Natural killer cell (primary cell): ENCODE measurements at regions not wholly inside any gene's neighbourhood (a gene's known extent, or its start where the extent isn't known, plus 50 kb on each side); places are given as distances from the start of the nearest gene placed in this dataset.

Experiments used
- ATAC-seq, 3 donors: fragments of 150-1000 bp in 2 of 3; fragments of 200-7000 bp in 1 of 3; cut with Tn5 transposase; 1 replicate in 1 of 3; 2 replicates in 2 of 3; pipeline ENCODE4 v1.10.0; 2021; ENCODE audit warnings: mild to moderate bottlenecking in 2 of 3, moderate library complexity in 2 of 3
- DNase-seq, 2 donors: peaks; one replicate each; pipeline versions ENCODE4 v3.0.0 to v3.0.0-alpha.2; 2013 to 2021; ENCODE audit warnings: mixed read lengths in 1 of 2
- H3K27ac ChIP-seq: one replicate; pipeline ENCODE4 v1.5.1; 2013; ENCODE audit warnings: mild to moderate bottlenecking, low read length
- H3K27me3 ChIP-seq: one replicate; pipeline ENCODE4 v1.6.1; 2013; ENCODE audit warnings: low read length; ENCODE audit not compliant: control insufficient read depth, insufficient read depth
- H3K36me3 ChIP-seq: one replicate; pipeline ENCODE4 v1.6.1; 2013; ENCODE audit warnings: low read length; ENCODE audit not compliant: control insufficient read depth, insufficient read depth
- H3K4me1 ChIP-seq: one replicate; pipeline ENCODE4 v1.6.1; 2013; ENCODE audit warnings: low read length; ENCODE audit not compliant: control insufficient read depth, insufficient read depth
- H3K4me3 ChIP-seq: one replicate; pipeline ENCODE4 v1.5.1; 2013; ENCODE audit warnings: low read length
- H3K9me3 ChIP-seq: one replicate; pipeline ENCODE4 v1.6.1; 2013; ENCODE audit warnings: low read length; ENCODE audit not compliant: control insufficient read depth, insufficient read depth
- H3K27ac Mint-ChIP-seq, 2 donors: one replicate each; pipeline ENCODE4 v1.8.0; 2022; ENCODE audit warnings: mild to moderate bottlenecking in 2 of 2, mixed read lengths in 2 of 2, moderate library complexity in 1 of 2
- H3K27me3 Mint-ChIP-seq, 2 donors: one replicate each; pipeline ENCODE4 v1.8.0; 2022; ENCODE audit warnings: low read depth in 2 of 2, mixed read lengths in 2 of 2
- H3K36me3 Mint-ChIP-seq: one replicate; pipeline ENCODE4 v1.8.0; 2022; ENCODE audit warnings: mixed read lengths
- H3K4me1 Mint-ChIP-seq, 2 donors: one replicate each; pipeline ENCODE4 v1.8.0; 2022; ENCODE audit warnings: mixed read lengths in 2 of 2
- H3K4me3 Mint-ChIP-seq: one replicate; pipeline ENCODE4 v1.8.0; 2022; ENCODE audit warnings: mild to moderate bottlenecking, moderate library complexity, mixed read lengths
- H3K9me3 Mint-ChIP-seq, 2 donors: one replicate each; pipeline ENCODE4 v1.8.0; 2022; ENCODE audit warnings: mixed read lengths in 2 of 2
- WGBS: methylation state at CpG from one replicate; pipeline ENCODE4 v1.1.7; 2013; ENCODE audit warnings: missing lambda C conversion rate; ENCODE audit not compliant: insufficient coverage; 5-methylcytosine and 5-hydroxymethylcytosine counted together
- intact Hi-C: fragments of 100-400 bp; cut with micrococcal nuclease; formaldehyde crosslinking; loops from one replicate; pipeline ENCODE4 v1.14.2; 2022
- TF ChIP-seq, protein P1 (sequence below): fragments of 200-600 bp; IDR thresholded peaks from one replicate; pipeline ENCODE4 v1.8.0; 2022; ENCODE audit warnings: antibody characterized with exemption

- TF ChIP-seq, protein P1, sequence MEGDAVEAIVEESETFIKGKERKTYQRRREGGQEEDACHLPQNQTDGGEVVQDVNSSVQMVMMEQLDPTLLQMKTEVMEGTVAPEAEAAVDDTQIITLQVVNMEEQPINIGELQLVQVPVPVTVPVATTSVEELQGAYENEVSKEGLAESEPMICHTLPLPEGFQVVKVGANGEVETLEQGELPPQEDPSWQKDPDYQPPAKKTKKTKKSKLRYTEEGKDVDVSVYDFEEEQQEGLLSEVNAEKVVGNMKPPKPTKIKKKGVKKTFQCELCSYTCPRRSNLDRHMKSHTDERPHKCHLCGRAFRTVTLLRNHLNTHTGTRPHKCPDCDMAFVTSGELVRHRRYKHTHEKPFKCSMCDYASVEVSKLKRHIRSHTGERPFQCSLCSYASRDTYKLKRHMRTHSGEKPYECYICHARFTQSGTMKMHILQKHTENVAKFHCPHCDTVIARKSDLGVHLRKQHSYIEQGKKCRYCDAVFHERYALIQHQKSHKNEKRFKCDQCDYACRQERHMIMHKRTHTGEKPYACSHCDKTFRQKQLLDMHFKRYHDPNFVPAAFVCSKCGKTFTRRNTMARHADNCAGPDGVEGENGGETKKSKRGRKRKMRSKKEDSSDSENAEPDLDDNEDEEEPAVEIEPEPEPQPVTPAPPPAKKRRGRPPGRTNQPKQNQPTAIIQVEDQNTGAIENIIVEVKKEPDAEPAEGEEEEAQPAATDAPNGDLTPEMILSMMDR: no peak
- Histone ChIP-seq H3K9me3 (no peaks in the 10 kb centered on the region), H3K36me3 (no peaks in the 10 kb centered on the region), H3K27ac (no peak overlapping the region), H3K4me1 (no peaks in the 10 kb centered on the region), H3K27me3 (peaks cover 2% of the 10 kb centered on the region), H3K4me3 (no peak overlapping the region)
- Mint-ChIP-seq H3K9me3 (no peaks in the 10 kb centered on the region), H3K36me3 (no peaks in the 10 kb centered on the region), H3K27me3 (peaks cover 20 to 38% of the 10 kb centered on the region in 2 donors), H3K27ac (no peak overlapping the region), H3K4me3 (no peak overlapping the region), H3K4me1 (no peaks in the 10 kb centered on the region)
- ATAC-seq: no peak
- 100% methylated on average over 1 of the region's 1 CpG for WGBS
- intact Hi-C loops: no loop called here
- no peak for DNase-seq
Measured at GRCh38 chr12:91418221-91419090, 235.8 kb upstream of the DCN start.

DNA sequence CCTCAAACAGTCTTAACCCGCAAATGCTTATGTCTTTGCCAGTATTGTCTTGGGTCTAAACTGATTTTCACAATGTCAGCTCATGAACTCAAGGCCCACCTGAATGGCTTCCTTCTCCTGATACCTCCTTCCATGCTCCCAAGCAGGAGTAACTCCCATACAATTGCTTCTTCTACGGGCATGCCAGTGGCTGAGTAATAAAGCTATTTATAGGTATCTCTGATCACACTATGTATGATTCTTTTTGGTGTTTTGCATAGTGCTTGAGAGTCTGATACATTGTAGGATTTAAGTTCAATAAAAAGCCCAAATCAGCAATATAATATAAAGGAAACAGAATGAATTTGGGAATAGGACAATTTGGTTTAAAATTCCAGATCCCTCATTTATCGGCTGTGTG is 235.0 kb upstream of the DCN start:
- DNase-seq (no peak), ATAC-seq (no peak)
- intact Hi-C loops: no loop called here
- Mint-ChIP-seq H3K36me3 (no peaks in the 10 kb centered on the region), H3K27me3 (peaks cover 16 to 34% of the 10 kb centered on the region in 2 donors), H3K4me3 (no peak overlapping the region), H3K4me1 (no peaks in the 10 kb centered on the region), H3K27ac (no peak overlapping the region), H3K9me3 (no peaks in the 10 kb centered on the region)
- H3K9me3 ChIP-seq: no peaks in the 10 kb centered on the region
- H3K36me3 ChIP-seq: no peaks in the 10 kb centered on the region
- no peaks in the 10 kb centered on the region for H3K4me1 ChIP-seq
- H3K4me3 ChIP-seq: no peak overlapping the region
- WGBS: 76% methylated on average over 3 of the region's 3 CpGs
- TF ChIP-seq, protein P1: no peak
- no peak overlapping the region for H3K27ac ChIP-seq
- H3K27me3 ChIP-seq: peaks cover 2% of the 10 kb centered on the region

DNA sequence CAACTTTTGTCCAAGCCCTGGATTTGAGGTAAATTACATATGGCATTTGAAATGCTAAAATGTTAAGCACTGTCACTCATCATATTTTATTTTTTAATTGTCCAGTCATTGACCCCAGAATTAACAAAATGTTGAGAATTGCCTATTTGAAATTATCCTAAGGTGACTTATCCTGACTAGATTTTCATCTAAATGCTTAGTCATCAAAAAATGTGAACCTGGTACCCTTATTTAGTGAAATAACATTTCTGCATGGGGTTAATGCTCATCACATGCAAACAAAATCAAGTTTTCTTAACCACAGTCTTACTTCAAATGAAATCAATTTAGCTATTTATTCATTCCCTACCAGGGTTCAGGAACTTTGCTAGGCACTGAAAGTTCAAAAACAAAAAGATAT is 232.0 kb upstream of the DCN start:
- H3K36me3 ChIP-seq: no peaks in the 10 kb centered on the region
- Mint-ChIP-seq H3K27me3 (peaks cover 18 to 33% of the 10 kb centered on the region in 2 donors), H3K9me3 (no peaks in the 10 kb centered on the region), H3K4me1 (no peaks in the 10 kb centered on the region), H3K4me3 (no peak overlapping the region), H3K36me3 (no peaks in the 10 kb centered on the region), H3K27ac (no peak overlapping the region)
- H3K27me3 ChIP-seq: peaks cover 2% of the 10 kb centered on the region
- no peaks in the 10 kb centered on the region for H3K9me3 ChIP-seq
- DNase-seq: no peak
- no peak overlapping the region for H3K27ac ChIP-seq
- no peaks in the 10 kb centered on the region for H3K4me1 ChIP-seq
- H3K4me3 ChIP-seq: no peak overlapping the region
- ATAC-seq: no peak
- intact Hi-C loops: no loop called here
- TF ChIP-seq, protein P1: no peak
